OCI-LY3 (cell line): ENCODE measurements at regions not wholly inside any gene's neighbourhood (a gene's known extent, or its start where the extent isn't known, plus 50 kb on each side); places are given as distances from the start of the nearest gene placed in this dataset.
"Not testable (repeated sequence)": the region's sequence is repeated elsewhere in the genome, so short reads cannot be mapped to it uniquely, and the experiment has no call there.

Source experiments
- H2AFZ ChIP-seq: fragments of 200-600, 300-600 bp; shearing (Covaris generic); 2 replicates; pipeline ENCODE4 v1.6.0; 2014; ENCODE audit warnings: antibody characterized with exemption, low read depth, low read length
- H3K27ac ChIP-seq: fragments of 200-600, 300-600 bp; sonication (generic); 2 replicates; pipeline ENCODE4 v1.5.1; 2014; ENCODE audit warnings: mild to moderate bottlenecking, low read length, moderate library complexity, mixed read lengths
- H3K27me3 ChIP-seq: fragments of 200-600, 300-600 bp; sonication (generic); 2 replicates; pipeline ENCODE4 v1.6.1; 2014; ENCODE audit warnings: low read depth, low read length, mixed read lengths
- H3K36me3 ChIP-seq: fragments of 200-600, 300-600 bp; sonication (generic); replicated peaks from 2 replicates; pipeline ENCODE3; 2014; ENCODE audit warnings: low read depth, low read length, mixed read lengths
- H3K4me1 ChIP-seq: fragments of 300-600, 200-600 bp; sonication (generic); 2 replicates; pipeline ENCODE4 v1.6.1; 2014; ENCODE audit warnings: low read length, mixed read lengths
- H3K4me2 ChIP-seq: fragments of 200-600, 300-600 bp; sonication (generic); 2 replicates; pipeline ENCODE4 v1.6.1; 2014; ENCODE audit warnings: low read length, mixed read lengths
- H3K4me3 ChIP-seq: fragments of 300-600, 200-600 bp; sonication (generic); 2 replicates; pipeline ENCODE4 v1.5.1; 2014; ENCODE audit warnings: antibody characterized with exemption, mild to moderate bottlenecking, low read length, moderate library complexity
- H3K79me2 ChIP-seq: fragments of 300-600, 200-600 bp; shearing (Covaris generic); 2 replicates; pipeline ENCODE4 v1.6.1; 2014; ENCODE audit warnings: mild to moderate bottlenecking, low read length, mixed read lengths
- H3K9ac ChIP-seq: fragments of 300-600, 200-600 bp; shearing (Covaris generic); 2 replicates; pipeline ENCODE4 v1.6.0; 2014; ENCODE audit warnings: mild to moderate bottlenecking, low read length, moderate library complexity
- H3K9me3 ChIP-seq: fragments of 200-600, 300-600 bp; shearing (Covaris generic); 2 replicates; pipeline ENCODE4 v1.6.1; 2014; ENCODE audit warnings: low read length, mixed read lengths; ENCODE audit not compliant: insufficient read depth
- H4K20me1 ChIP-seq: fragments of 200-600, 300-600 bp; sonication (generic); 2 replicates; pipeline ENCODE4 v1.6.1; 2016; ENCODE audit warnings: low read length, mixed read lengths; ENCODE audit not compliant: insufficient read depth
- EZH2phosphoT487 ChIP-seq: fragments of 200-600 bp; shearing (Covaris generic); IDR thresholded peaks from 2 replicates; pipeline ENCODE4 v1.6.1; 2018; ENCODE audit warnings: antibody characterized with exemption, mixed run types, low read depth
- TF ChIP-seq, protein P1 (sequence below): fragments of 200-600, 300-600 bp; sonication (generic); IDR thresholded peaks from 2 replicates; pipeline ENCODE4 v1.5.1; 2014; ENCODE audit warnings: antibody characterized with exemption, low read length, low read depth

- H4K20me1 ChIP-seq = no peaks in the 10 kb centered on the region
- H3K4me2 ChIP-seq = no peak overlapping the region
- no peak overlapping the region for H3K9ac ChIP-seq
- no peak overlapping the region for H3K27ac ChIP-seq
- no peak overlapping the region for H3K4me3 ChIP-seq
- TF ChIP-seq, protein P1, sequence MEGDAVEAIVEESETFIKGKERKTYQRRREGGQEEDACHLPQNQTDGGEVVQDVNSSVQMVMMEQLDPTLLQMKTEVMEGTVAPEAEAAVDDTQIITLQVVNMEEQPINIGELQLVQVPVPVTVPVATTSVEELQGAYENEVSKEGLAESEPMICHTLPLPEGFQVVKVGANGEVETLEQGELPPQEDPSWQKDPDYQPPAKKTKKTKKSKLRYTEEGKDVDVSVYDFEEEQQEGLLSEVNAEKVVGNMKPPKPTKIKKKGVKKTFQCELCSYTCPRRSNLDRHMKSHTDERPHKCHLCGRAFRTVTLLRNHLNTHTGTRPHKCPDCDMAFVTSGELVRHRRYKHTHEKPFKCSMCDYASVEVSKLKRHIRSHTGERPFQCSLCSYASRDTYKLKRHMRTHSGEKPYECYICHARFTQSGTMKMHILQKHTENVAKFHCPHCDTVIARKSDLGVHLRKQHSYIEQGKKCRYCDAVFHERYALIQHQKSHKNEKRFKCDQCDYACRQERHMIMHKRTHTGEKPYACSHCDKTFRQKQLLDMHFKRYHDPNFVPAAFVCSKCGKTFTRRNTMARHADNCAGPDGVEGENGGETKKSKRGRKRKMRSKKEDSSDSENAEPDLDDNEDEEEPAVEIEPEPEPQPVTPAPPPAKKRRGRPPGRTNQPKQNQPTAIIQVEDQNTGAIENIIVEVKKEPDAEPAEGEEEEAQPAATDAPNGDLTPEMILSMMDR = no peak
- no peak for TF ChIP-seq EZH2phosphoT487
- H3K9me3 ChIP-seq = no peaks in the 10 kb centered on the region
- no peaks in the 10 kb centered on the region for H3K27me3 ChIP-seq
- H3K4me1 ChIP-seq = no peaks in the 10 kb centered on the region
- H2AFZ ChIP-seq = no peak overlapping the region
- H3K79me2 ChIP-seq = no peaks in the 10 kb centered on the region
- no peaks in the 10 kb centered on the region for H3K36me3 ChIP-seq
These were observed 148.4 kb downstream of the PLK2 start for GRCh38 chr5:58311526-58311925.

DNA sequence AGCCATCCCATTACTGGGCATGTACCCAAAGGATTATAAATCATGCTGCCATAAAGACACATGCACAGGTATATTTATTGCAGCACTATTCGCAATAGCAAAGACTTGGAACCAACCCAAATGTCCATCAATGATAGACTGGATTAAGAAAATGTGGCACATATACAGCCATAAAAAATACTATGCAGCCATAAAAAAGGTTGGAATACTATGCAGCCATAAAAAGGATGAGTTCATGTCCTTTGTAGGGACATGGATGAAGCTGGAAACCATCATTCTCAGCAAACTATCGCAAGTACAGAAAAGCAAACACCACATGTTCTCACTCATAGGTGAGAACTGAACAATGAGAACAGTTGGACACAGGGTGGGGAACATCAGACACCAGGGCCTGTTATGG, 151.5 kb downstream of the PLK2 start:
- not testable (repeated sequence) for H3K79me2 ChIP-seq, H3K4me2 ChIP-seq

DNA sequence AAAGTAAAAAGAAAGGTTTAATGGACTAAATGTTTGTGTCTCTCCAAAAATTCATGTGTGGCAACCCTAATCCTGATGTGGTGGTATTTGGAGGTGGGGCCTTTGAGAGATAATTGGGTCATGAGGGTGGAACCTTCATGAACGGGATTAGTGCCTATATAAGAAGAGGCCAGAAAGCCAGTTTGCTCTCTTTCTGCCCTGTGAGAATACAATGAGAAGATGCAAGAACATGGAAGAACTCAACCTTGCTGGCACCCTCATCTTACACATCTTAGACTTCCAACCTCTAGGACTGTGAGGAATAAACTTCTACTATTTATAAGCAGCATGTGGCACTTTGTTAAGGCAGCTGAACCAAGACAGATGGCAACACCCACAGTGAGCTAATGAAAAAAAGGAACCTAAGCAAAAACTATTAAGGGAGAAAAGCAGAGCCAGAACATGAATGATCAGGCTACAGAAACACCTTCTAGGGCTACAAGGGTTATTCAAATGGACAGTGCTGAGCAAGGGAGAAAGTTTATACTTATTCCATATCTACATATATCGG, 159.5 kb downstream of the PLK2 start:
- Histone ChIP-seq H3K4me3 (no peak overlapping the region), H2AFZ (no peak overlapping the region), H3K27ac (no peak overlapping the region), H3K36me3 (no peaks in the 10 kb centered on the region), H3K9ac (no peak overlapping the region), H3K4me2 (no peak overlapping the region), H3K27me3 (no peaks in the 10 kb centered on the region), H3K79me2 (no peaks in the 10 kb centered on the region), H4K20me1 (no peaks in the 10 kb centered on the region), H3K9me3 (no peaks in the 10 kb centered on the region), H3K4me1 (no peaks in the 10 kb centered on the region; the same call in 1 of the 2 replicates)
- no peak for TF ChIP-seq EZH2phosphoT487
- TF ChIP-seq, protein P1 = no peak

More for the DNA sequence above, 151.5 kb downstream of the PLK2 start:
- not testable (repeated sequence) for H2AFZ ChIP-seq, H3K4me3 ChIP-seq, H4K20me1 ChIP-seq, H3K9ac ChIP-seq, H3K27ac ChIP-seq, H3K36me3 ChIP-seq, H3K9me3 ChIP-seq, H3K27me3 ChIP-seq, H3K4me1 ChIP-seq

GRCh38 chr5:58299256-58299655, 160.6 kb downstream of the PLK2 start:
- TF ChIP-seq, protein P1 = no peak
- no peak for TF ChIP-seq EZH2phosphoT487
- H3K79me2 ChIP-seq = no peaks in the 10 kb centered on the region
- no peak overlapping the region for H3K27ac ChIP-seq
- H3K4me1 ChIP-seq = peaks cover 11% of the 10 kb centered on the region
- 0 out of 2 replicates have a peak, but pooled peaks cover 3% of the 10 kb centered on the region for H4K20me1 ChIP-seq
- no peak overlapping the region for H3K9ac ChIP-seq
- no peaks in the 10 kb centered on the region for H3K36me3 ChIP-seq
- H3K27me3 ChIP-seq = no peaks in the 10 kb centered on the region
- no peaks in the 10 kb centered on the region for H3K9me3 ChIP-seq
- H3K4me2 ChIP-seq = no peak overlapping the region
- H3K4me3 ChIP-seq = no peak overlapping the region
- H2AFZ ChIP-seq = no peak overlapping the region
